ENCODE measurements at regions not wholly inside any gene's neighbourhood (a gene's known extent, or its start where the extent isn't known, plus 50 kb on each side); places are given as distances from the start of the nearest gene placed in this dataset.

- TF ChIP-seq, protein P1, sequence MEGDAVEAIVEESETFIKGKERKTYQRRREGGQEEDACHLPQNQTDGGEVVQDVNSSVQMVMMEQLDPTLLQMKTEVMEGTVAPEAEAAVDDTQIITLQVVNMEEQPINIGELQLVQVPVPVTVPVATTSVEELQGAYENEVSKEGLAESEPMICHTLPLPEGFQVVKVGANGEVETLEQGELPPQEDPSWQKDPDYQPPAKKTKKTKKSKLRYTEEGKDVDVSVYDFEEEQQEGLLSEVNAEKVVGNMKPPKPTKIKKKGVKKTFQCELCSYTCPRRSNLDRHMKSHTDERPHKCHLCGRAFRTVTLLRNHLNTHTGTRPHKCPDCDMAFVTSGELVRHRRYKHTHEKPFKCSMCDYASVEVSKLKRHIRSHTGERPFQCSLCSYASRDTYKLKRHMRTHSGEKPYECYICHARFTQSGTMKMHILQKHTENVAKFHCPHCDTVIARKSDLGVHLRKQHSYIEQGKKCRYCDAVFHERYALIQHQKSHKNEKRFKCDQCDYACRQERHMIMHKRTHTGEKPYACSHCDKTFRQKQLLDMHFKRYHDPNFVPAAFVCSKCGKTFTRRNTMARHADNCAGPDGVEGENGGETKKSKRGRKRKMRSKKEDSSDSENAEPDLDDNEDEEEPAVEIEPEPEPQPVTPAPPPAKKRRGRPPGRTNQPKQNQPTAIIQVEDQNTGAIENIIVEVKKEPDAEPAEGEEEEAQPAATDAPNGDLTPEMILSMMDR (IDR thresholded peaks at IDR 0.05; ENCODE audit: insufficient read depth, low read length) = no peak
- no peak overlapping the region for H3K4me3 ChIP-seq (ENCODE audit: low read depth, low read length)
- DNase-seq (ENCODE audit: low read depth) = no peak
These were observed 54.3 kb upstream of the APCDD1L start for GRCh38 chr20:58569241-58570125.

DNA sequence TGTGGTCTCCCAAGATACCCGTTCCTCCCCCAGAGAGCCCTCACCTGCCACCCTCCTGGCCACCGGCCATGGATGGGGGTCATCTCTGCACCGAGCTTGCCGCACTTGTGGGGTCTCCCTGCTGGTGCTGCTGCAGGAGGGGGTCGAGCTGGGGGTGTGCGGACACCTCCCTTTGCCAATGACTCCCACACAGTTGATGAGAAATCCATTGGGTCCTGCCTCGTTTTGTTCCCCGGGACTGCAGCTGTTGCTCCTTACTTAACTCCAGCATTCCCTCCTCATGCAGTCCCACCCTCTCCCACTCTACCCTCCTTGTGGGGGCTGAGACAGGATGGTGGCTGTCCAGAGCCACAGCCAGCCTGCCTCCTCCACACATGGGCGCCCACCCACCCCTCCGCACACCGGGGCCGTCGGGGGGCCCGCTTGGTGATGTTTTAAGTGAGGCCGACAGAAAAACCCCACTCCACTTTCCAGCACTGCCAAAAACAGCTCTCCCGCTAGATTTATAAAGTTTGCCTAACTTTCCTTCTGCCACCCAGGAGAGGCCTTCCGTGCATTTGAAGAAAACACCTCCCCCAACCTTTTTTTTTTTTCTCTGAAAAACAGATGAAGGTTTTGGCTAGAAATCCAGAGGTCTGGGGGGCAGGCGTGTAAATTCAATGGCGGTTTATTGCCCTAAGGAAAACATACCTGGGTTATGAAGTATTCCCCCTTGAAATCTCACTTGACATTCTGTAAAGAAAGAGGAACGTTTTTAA lies 53.5 kb upstream of the APCDD1L start:
- TF ChIP-seq, protein P1 (IDR thresholded peaks at IDR 0.05; ENCODE audit: insufficient read depth, low read length) = no peak
- no peak for DNase-seq (ENCODE audit: low read depth)

DNA sequence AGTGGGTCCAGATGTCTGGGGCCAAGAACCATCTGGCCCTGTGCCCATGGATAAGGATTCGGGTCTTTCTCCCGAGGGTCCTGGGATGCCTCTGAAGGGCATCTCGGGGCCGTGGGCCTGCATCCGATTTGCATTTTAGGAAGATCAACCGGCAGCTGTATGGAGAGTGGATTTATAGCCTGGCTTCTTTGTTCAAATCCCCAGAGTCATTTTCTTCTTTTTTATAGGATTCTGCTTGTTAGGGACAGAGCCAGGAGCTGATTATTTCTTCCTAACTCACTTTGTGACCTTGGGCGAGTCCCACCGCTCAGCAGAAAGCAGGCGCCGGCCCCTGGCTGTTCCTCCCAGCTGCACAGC lies 52.9 kb upstream of the APCDD1L start:
- H3K4me3 ChIP-seq (ENCODE audit: low read depth, low read length) = no peak overlapping the region
- no peak for DNase-seq (ENCODE audit: low read depth)
- TF ChIP-seq, protein P1 (IDR thresholded peaks at IDR 0.05; ENCODE audit: insufficient read depth, low read length) = no peak

More for the DNA sequence above, 53.5 kb upstream of the APCDD1L start:
- H3K4me3 ChIP-seq (ENCODE audit: low read depth, low read length) = no peak overlapping the region

DNA sequence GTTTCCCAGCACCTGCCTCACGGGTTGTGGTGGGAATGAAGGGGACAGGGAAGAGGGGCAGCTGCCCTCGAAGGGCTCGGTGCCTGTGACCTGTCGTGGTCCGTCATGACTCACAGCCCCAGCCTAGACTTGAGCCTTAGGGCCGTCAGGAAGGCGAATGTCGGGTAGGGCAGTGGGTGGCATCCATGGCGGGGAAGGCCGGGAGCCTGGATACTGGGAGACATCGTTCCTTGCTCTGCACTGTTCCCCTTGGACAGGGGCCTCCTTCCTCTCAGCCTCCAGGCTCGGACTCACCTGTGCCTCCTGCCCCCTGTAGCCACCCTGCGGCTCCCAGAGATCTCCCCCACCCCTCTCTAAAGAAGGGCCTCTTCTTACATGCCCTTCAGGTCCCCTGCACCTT lies 52.2 kb upstream of the APCDD1L start:
- TF ChIP-seq, protein P1 (IDR thresholded peaks at IDR 0.05; ENCODE audit: insufficient read depth, low read length) = no peak
- no peak overlapping the region for H3K4me3 ChIP-seq (ENCODE audit: low read depth, low read length)
- no peak for DNase-seq (ENCODE audit: low read depth)

DNA sequence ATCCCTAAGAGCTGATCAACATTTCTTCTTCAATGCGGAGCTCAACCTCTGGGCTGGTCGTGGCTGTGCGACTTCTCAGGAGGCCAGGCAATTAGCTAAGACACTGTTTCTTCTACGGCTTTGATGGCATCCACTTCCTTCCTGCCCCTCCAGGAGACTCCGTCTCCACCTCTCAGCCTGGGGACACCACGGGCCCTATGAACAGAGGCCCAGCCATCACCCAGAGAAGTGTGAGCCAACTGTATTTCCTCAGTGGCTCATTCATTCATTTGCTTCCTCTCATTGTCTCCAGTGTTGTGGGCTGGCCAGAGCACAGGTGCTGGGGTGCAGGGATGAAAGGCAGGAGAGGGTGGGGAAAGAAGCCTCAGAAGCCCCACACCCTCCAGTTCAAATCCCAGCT lies 51.8 kb upstream of the APCDD1L start:
- TF ChIP-seq, protein P1 (IDR thresholded peaks at IDR 0.05; ENCODE audit: insufficient read depth, low read length) = no peak
- no peak overlapping the region for H3K4me3 ChIP-seq (ENCODE audit: low read depth, low read length)
- no peak for DNase-seq (ENCODE audit: low read depth)

GRCh38 chr20:58565461-58566175 lies 50.4 kb upstream of the APCDD1L start:
- H3K4me3 ChIP-seq (ENCODE audit: low read depth, low read length) = no peak overlapping the region
- DNase-seq (ENCODE audit: low read depth) = no peak
- TF ChIP-seq, protein P1 (IDR thresholded peaks at IDR 0.05; ENCODE audit: insufficient read depth, low read length) = no peak

All from fibroblast of the aortic adventitia (primary cell).